CD1c-positive myeloid dendritic cell (primary cell): ENCODE measurements at regions not wholly inside any gene's neighbourhood (a gene's known extent, or its start where the extent isn't known, plus 50 kb on each side); places are given as distances from the start of the nearest gene placed in this dataset.

Experiments used
- DNase-seq: peaks from one replicate; pipeline ENCODE4 v3.0.0-alpha.2; 2016; ENCODE audit errors: extremely low spot score

GRCh38 chr3:170730071-170730812, 139.8 kb downstream of the RPL22L1 start:
- DNase-seq: no peak

- no peak for DNase-seq
These were observed 141.8 kb downstream of the RPL22L1 start for GRCh38 chr3:170728181-170728580.

GRCh38 chr3:170727754-170728153, 141.9 kb upstream of the SLC7A14 start:
- DNase-seq: no peak

- no peak for DNase-seq
These were observed 141.2 kb upstream of the SLC7A14 start for GRCh38 chr3:170726976-170727661.

GRCh38 chr3:170725285-170725731, 139.4 kb upstream of the SLC7A14 start:
- no peak for DNase-seq

- no peak for DNase-seq
These were observed 138.9 kb upstream of the SLC7A14 start for GRCh38 chr3:170724599-170725280.

- DNase-seq: no peak
These were observed 137.4 kb upstream of the SLC7A14 start for GRCh38 chr3:170723241-170723640.

GRCh38 chr3:170721563-170721962, 135.7 kb upstream of the SLC7A14 start:
- no peak for DNase-seq

- DNase-seq: no peak
These were observed 133.4 kb upstream of the SLC7A14 start for GRCh38 chr3:170719300-170719699.

GRCh38 chr3:170718848-170719247, 133.0 kb upstream of the SLC7A14 start:
- DNase-seq: no peak

- DNase-seq: no peak
These were observed 131.8 kb upstream of the SLC7A14 start for GRCh38 chr3:170717410-170718402.

- no peak for DNase-seq
These were observed 130.4 kb upstream of the SLC7A14 start for GRCh38 chr3:170716172-170716805.

GRCh38 chr3:170714562-170715535, 129.0 kb upstream of the SLC7A14 start:
- DNase-seq: no peak

GRCh38 chr3:170714122-170714521, 128.2 kb upstream of the SLC7A14 start:
- DNase-seq: no peak

GRCh38 chr3:170713653-170714052, 127.8 kb upstream of the SLC7A14 start:
- no peak for DNase-seq

GRCh38 chr3:170712798-170713197, 126.9 kb upstream of the SLC7A14 start:
- no peak for DNase-seq

GRCh38 chr3:170712336-170712735, 126.5 kb upstream of the SLC7A14 start:
- DNase-seq: no peak

- no peak for DNase-seq
These were observed 125.9 kb upstream of the SLC7A14 start for GRCh38 chr3:170711786-170712185.

GRCh38 chr3:170709046-170709445, 123.2 kb upstream of the SLC7A14 start:
- DNase-seq: no peak

- no peak for DNase-seq
These were observed 122.0 kb upstream of the SLC7A14 start for GRCh38 chr3:170707899-170708298.
